ENCODE measurements at regions not wholly inside any gene's neighbourhood (a gene's known extent, or its start where the extent isn't known, plus 50 kb on each side); places are given as distances from the start of the nearest gene placed in this dataset.

GRCh38 chr7:91398341-91398740, 134.1 kb downstream of the FZD1 start:
- H3K9me1 ChIP-seq (ENCODE audit: control insufficient read depth, insufficient read depth, low read length): no peaks in the 10 kb centered on the region
- no peaks in the 10 kb centered on the region for H3K9me3 ChIP-seq (replicated peaks; ENCODE audit: control insufficient read depth, insufficient read depth, low read depth, low read length)
- no peak for DNase-seq (ENCODE audit: extremely low read depth in 1 of 4, low spot score in 3 of 4)
- WGBS (ENCODE audit: insufficient coverage, low coverage, missing lambda C conversion rate): 8% methylated on average over 2 of the region's 2 CpGs
- H3K4me3 ChIP-seq: no peak overlapping the region
- no peaks in the 10 kb centered on the region; a peak in 1 of 5 replicates for H3K4me1 ChIP-seq (replicated peaks in 1 of 2; ENCODE audit: control insufficient read depth in 2 of 2, insufficient read depth in 2 of 2, low read length in 2 of 2)
- no peak overlapping the region for H3K9ac ChIP-seq (ENCODE audit: insufficient read depth in 1 of 2, low read depth in 2 of 2, low read length in 2 of 2)
- POLR2A ChIA-PET: interaction anchor here (0.7 to 0.8 kb wide), 2 partner anchors 14 to 129 kb away, joined by 3 to 4 read pairs; no protein-coding TSS in a partner anchor
- CTCF ChIA-PET (ENCODE audit: low intra/inter-chr PET ratio): interaction anchor here (0.5 kb wide), 1 partner anchor 1244 kb away, joined by 3 read pairs; the partner anchor contains the start of gene STEAP1
- intact Hi-C loops (cut with micrococcal nuclease): no loop called here
- ATAC-seq: no peak
- no TSS peak for BruUV-seq (replicated peaks)
- H3K4me2 ChIP-seq (ENCODE audit: insufficient read depth, low read length): no peak overlapping the region
- no peaks in the 10 kb centered on the region for H3K36me3 ChIP-seq (ENCODE audit: control insufficient read depth, insufficient read depth, low read length)
- FAIRE-seq: no peak
- H3K27me3 ChIP-seq (ENCODE audit: control insufficient read depth in 2 of 2, insufficient read depth in 2 of 2, low read length in 2 of 2): no peaks in the 10 kb centered on the region; a peak in 1 of 5 replicates
- no peak overlapping the region for H2AFZ ChIP-seq (ENCODE audit: low read depth, low read length)
- no peak overlapping the region for H3K27ac ChIP-seq (ENCODE audit: extremely low read depth, low read depth, low read length)
- H3K79me2 ChIP-seq (ENCODE audit: control insufficient read depth, insufficient read depth, low read length): no peaks in the 10 kb centered on the region
- in situ Hi-C loops (cut with MboI): no loop called here
- H4K20me1 ChIP-seq (replicated peaks; ENCODE audit: control insufficient read depth, insufficient read depth, low read length): no peaks in the 10 kb centered on the region
- TF ChIP-seq SMAD4 (CRISPR knock-in tag; conservative IDR thresholded peaks at IDR 0.05): no peak
- TF ChIP-seq NONO (IDR thresholded peaks at IDR 0.05; ENCODE audit: low read depth in 2 of 2, low read length in 1 of 2): no peak
- TF ChIP-seq SPI1 (IDR thresholded peaks at IDR 0.05; ENCODE audit: borderline replicate concordance, low read depth, low read length): no peak
- no peak for TF ChIP-seq ZFP1 (CRISPR knock-in tag; IDR thresholded peaks at IDR 0.05)
- TF ChIP-seq NR4A1 (CRISPR knock-in tag; IDR thresholded peaks at IDR 0.05): no peak
- TF ChIP-seq NR4A1 (tag; IDR thresholded peaks at IDR 0.05): no peak
- no peak for TF ChIP-seq ARID2 (IDR thresholded peaks at IDR 0.05)
- no peak for TF ChIP-seq HSF4 (CRISPR knock-in tag; IDR thresholded peaks at IDR 0.05; ENCODE audit: borderline replicate concordance)
- no peak for TF ChIP-seq ZNF212 (CRISPR knock-in tag; IDR thresholded peaks at IDR 0.05)
- TF ChIP-seq MBD2 (IDR thresholded peaks at IDR 0.05; ENCODE audit: borderline replicate concordance, low read depth): no peak
- no peak for TF ChIP-seq LEF1 (IDR thresholded peaks at IDR 0.05)
- TF ChIP-seq MLX (CRISPR knock-in tag; conservative IDR thresholded peaks at IDR 0.05): no peak
- no peak for TF ChIP-seq THRB (CRISPR knock-in tag; conservative IDR thresholded peaks at IDR 0.05)
- no peak for TF ChIP-seq ZNF318 (IDR thresholded peaks at IDR 0.05; ENCODE audit: borderline replicate concordance in 1 of 2, low read depth in 1 of 2)
